GM12873 (cell line): ENCODE measurements at regions not wholly inside any gene's neighbourhood (a gene's known extent, or its start where the extent isn't known, plus 50 kb on each side); places are given as distances from the start of the nearest gene placed in this dataset.

Experiments used
- CTCF ChIP-seq: IDR thresholded peaks from 2 replicates; pipeline ENCODE4 v1.5.1; 2012; ENCODE audit warnings: low read depth, mild to moderate bottlenecking, moderate library complexity, low read length, control low read depth; ENCODE audit not compliant: insufficient read depth; ENCODE audit errors: missing control alignments

GRCh38 chr9:79001012-79001411 is 570.8 kb upstream of the TLE4 start:
- TF ChIP-seq CTCF: no peak

GRCh38 chr9:79003514-79003913 is 568.3 kb upstream of the TLE4 start:
- no peak for TF ChIP-seq CTCF

- TF ChIP-seq CTCF: no peak
Measured at GRCh38 chr9:79004032-79004431, 567.7 kb upstream of the TLE4 start.

GRCh38 chr9:79006546-79006945 is 565.2 kb upstream of the TLE4 start:
- TF ChIP-seq CTCF: no peak

GRCh38 chr9:79007701-79008483 is 563.9 kb upstream of the TLE4 start:
- TF ChIP-seq CTCF: no peak

- no peak for TF ChIP-seq CTCF
Measured at GRCh38 chr9:79008916-79009315, 562.8 kb upstream of the TLE4 start.

- TF ChIP-seq CTCF: no peak
Measured at GRCh38 chr9:79011461-79011860, 560.3 kb upstream of the TLE4 start.
